SKM-1 (cell line): ENCODE measurements at regions not wholly inside any gene's neighbourhood (a gene's known extent, or its start where the extent isn't known, plus 50 kb on each side); places are given as distances from the start of the nearest gene placed in this dataset.

Experiments
- DNase-seq: peaks from one replicate; lab custom pipeline; 2025; ENCODE audit not compliant: unreplicated experiment; lab: John Stamatoyannopoulos, UW

DNA sequence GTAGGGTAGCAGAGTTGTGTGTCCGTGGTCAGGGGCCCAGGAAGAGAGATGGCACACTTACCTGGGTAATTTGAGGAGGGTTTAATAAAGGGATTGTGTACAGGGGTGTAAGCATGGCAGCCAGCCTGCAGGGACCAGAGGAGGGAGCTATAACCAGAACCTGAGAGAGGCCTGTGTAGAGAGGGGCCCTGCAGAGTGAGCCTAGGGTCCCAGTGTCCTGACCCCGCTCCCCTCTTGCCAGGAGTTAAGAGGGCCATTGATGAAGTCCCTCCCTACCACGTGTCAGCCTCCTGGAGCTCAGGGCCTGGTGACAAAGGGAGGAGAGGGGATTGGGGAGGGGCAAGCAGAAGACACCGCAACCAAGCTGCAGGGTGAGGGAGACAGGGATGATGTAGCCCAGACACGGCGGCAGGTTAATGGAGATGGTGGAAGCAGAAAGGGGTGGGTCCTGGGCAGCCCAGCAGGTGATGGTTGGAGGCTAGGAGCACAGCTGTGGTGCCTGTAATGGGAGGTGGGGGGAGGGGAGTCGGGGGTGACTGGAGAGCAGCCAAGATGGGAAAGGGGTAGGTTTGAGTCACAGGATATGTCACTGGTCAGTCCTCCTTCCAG is 165.4 kb upstream of the TOPAZ1 start:
- no peak for DNase-seq

DNA sequence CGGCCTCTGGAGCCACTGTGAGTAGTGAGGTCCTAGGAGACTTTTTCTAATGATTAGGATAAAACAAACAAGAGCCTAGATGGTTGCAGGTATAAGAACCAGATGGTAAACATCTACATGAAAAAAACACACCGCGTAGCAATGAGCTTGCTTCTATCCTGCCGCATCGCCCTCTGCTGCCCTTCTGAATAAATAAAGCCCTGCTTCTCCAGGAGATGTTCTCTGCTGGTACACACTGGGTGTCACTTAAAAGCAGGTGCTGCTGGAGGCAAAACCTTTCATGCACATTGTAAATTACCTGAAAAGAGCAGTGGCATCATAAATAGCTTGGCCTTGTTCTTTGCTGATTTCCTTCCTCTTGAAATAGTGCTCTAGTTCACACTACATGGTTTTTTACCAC is 164.4 kb upstream of the TOPAZ1 start:
- no peak for DNase-seq

DNA sequence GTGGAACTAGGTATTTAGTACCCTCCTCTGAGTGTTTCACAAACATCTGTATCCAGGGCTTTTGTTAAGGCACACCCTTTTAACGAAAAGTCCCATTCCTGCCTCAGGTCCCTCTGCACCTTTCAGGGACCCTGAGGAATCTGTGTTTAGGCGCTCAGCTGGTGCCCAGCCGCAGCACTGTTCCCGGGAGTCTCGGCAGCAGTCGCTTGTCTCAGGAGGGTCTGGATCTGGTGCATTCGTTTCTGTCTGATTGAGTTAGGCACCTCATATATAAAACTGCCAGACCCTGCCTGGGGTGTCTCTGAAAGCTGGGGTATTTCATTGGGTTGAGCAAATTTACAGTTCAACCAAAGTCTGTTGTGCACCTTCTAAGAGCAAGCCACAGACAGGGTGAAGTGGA is 162.8 kb upstream of the TOPAZ1 start:
- DNase-seq = no peak

DNA sequence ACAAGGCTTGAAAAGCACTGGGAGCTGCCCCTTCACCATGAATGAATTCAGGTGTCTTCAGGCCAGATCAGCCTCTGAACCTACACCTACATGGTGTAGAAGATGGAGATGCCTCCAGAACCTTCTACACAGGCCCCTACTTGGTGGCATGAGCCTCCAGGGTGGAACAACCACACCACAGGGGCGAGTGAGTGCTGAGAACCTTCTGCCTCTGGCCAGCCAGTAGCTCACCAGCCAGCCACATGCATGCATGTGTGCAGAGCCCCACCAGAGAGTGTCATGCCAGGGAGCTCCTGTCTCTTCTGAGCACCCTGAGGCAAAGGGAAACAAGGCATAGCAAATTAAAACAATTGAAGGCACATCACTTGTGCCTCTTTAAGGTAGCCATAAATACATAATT is 161.8 kb upstream of the TOPAZ1 start:
- no peak for DNase-seq

DNA sequence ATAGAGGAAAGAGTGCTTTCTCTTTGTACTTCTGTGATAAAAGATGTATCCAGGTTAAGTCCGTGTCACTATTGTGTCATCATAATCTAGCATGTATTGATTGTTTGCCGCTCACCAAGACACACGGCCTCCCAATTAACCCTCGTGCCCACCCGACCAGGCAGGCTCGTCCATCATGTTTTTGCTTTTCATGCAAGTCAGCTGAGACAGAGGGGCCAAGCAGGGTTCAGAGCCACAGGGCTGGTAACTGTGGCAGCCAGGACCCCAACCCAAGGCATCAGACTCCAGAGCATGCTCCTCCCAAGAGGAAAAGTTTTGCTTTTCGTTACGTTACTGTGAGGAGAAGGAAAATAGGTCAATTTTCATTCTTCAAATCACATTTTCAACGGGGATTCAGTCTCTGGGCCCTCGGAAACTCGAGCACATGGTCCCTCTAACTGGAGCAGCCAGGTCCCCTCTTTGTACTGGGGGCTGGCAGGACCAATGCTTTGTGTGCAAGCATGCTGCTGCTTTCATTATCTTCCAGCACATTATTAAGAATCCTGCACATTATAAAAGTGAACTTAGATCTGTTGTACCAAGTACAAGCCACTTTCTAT is 161.1 kb upstream of the TOPAZ1 start:
- no peak for DNase-seq

DNA sequence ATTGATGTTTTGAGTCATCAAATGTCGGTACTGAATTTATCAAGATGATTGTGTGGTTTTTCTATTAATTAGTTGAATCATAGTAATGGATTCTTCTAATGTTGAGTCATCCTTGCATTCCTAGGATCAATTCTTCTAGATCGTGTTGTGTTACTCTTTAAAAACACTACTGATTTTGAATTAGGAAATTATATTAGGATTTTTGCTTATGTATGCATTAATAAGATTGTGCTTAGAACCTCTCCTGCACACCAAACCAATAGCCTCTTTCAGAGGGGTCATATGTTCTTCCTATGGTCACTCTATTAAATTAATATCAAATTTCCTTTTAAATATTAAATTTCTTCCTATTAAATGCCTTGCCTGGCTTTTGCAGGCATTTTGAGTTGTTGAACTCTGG is 151.7 kb upstream of the TOPAZ1 start:
- no peak for DNase-seq

DNA sequence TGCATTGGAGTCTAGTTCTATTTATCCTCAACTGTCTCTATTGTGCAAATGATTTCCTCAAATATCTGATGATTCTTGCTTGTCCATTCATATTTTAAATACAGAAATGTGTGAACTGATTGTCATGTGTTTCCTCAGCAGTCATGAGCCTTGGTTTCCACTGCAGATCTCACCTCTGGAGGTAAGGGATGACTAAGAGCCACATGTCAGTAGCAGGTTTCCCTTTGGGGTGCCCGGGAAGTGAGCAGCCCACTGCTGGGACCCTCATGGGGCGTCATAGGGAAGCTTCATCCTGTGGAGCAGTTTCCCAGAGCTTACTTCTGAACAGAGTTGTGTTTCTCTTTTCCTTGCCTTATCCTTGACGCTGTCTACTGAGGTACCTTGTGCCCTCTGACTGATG is 149.2 kb upstream of the TOPAZ1 start:
- DNase-seq = no peak

DNA sequence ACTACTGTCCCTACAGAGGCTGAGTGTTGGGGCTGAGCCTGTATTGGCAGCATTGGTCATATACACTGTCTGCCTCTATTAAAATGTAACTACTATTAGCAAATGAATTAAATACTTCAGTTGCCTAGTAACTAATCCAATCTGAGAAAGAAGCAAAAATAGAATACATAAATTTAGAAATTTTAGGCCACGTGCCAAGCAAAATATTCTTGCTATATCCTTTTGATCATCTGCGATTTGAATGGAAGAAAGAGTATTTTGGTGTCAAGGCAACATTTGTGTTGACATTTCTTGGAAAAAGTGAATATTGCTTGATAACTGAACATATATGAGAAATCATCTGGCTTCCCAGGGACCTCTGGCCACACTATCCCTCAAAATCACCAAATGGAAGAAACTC is 148.2 kb upstream of the TOPAZ1 start:
- DNase-seq = no peak

DNA sequence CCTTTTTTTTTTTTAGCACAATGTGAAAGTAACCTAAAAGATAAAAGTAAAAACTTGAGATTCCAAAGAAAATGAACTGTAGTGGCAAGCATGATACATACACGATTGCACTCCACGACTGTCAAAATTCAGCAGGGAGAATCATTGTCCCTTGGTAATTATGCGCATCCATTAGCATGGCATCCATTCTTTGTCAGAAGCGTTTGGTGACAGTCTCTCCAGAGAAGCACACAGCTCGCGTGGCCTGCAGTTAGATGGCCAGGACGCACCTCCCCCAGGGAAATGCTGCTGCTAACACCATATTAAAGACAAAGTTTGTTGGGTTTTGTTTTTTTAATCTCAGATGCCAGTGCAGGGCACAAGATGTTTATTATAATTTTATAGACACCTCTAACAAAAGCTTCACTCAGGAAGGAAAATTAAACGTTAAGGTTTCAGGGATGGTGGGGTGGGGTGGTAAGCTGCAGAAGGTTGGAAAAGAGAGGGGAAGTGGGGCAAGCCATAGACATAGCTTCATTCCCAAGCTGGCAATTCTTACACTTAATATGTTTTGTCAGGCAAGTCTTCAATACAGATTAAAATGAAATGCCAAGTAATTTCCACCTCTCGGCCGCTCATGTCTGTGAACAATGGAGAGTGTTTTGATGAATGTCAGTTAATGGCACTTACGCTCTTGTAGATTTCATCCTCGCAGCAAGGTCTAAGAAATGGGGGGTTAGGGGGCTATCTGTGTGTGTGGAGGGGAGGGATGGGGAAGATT is 142.8 kb upstream of the TOPAZ1 start:
- no peak for DNase-seq

DNA sequence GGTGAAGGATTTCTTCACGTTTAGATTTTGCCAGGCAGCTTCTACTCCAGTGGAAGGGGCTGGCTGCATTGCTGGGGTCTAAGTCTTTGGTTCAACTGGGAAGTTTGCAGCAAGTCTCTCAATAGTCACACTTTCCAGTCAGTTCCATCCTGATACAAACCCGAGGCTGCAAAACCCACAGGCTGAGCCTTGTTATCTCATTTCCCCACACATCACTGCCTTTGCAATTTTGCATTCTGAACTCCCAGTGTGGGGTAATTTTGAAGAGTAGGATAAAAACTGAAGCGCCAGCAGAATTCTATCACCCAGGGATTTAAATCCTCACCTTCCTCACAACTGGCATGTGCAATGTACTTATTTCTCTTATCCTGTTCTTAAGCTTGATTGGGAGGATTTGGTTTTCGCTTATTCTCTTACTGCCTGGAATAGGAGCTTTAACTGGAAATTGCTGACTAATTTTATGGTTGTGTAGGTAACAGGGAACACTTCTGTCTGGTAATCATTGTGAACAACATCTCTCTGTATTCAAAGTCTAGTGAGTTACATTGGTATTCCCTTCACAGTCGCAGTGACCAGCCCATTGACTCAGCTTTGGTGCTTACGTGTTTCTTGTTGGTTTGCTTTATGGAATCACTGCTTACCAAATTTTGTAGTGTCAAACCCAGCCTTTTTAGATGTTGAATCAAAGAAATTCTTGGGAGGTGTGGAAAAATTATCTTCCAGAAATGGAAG is 142.0 kb upstream of the TOPAZ1 start:
- DNase-seq = no peak

DNA sequence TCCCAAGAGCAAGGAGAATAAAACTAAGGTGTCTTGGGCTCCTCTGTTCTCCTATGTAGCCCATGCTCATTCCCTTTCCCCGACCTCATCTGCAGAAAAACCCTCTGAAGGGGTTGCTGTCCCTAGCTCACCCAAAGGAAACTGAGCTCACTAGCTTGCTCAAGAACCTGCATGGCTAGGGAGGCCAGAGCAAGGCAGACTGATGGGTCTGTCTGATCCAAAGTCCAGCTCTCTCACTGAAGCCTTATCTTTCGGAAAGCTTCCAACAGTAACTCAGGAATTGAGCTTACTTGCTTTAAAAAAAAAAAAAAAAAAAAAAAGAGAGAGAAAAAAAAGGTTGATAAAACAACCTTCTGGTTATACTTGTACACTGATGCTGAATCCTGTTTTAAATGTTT is 141.4 kb upstream of the TOPAZ1 start:
- no peak for DNase-seq

DNA sequence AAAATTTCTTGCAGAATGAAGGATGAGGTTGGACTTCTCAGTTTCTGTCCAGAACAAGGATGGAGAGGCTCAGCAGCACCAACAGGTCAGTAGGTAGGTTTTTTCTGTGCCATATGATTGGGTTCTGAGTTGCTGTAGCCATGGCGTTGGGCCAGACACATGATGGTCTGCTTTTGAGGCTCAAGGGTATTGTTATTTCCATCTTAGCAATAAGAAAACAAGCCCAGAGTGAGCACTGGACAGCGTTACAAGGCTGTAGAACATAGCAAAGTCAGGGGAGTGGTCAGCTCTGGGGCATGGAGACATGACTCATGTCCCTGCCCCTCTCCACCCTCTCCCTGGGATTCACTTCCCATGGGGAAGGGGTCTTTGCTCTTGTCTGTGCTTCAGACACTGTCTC is 137.6 kb upstream of the TOPAZ1 start:
- no peak for DNase-seq

DNA sequence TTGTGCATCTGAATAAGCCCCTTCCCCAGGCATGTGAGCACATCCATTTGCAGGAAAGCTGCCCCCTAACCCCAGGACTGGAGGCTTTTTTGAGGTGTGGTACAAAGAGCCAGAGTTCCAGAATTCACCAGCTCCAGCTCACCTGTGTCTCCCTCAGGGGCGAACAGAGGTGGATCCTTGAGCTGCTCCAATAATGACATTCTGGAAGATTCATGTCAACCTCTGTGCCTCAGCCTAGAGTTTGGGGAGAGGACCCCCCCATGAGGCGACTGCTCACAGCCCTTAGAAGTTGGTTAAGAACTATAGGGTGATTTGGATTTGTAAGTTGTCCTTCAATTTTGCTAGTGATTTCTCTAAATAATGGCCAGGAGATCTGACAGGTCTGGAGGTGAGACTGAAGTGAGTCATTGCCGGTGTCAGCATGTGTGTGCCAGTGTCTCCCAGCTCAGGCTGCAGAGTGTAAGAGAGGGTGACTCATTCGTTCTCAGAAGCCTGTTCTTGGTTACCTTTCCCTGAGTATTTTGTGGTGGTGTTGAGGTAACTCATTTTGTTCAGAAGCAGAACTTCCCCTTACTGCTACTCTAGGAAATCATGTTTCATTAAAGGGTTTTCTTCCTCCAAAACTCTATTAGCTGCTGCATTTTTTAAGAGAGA is 136.9 kb upstream of the TOPAZ1 start:
- peak; percentile 38 for DNase-seq

DNA sequence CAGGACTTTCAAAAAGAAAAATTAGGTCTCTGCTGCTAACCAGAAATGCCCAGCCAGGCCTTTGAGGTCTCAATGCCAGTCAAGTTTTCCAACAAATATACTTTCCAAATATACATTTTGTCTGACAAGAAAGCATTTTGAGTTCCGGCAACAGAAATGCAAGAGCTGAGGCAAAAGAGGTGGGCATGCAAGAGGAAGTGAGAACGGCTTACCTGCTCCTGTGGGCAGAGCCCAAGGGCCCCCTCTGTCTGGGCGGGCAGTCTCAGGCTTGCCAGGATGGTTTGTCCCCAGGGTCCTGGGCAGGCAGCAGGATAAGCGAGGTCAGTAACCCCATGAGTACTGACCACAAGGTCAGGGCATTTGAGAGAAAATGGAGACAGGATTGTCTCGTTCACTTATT is 136.1 kb upstream of the TOPAZ1 start:
- DNase-seq = no peak

DNA sequence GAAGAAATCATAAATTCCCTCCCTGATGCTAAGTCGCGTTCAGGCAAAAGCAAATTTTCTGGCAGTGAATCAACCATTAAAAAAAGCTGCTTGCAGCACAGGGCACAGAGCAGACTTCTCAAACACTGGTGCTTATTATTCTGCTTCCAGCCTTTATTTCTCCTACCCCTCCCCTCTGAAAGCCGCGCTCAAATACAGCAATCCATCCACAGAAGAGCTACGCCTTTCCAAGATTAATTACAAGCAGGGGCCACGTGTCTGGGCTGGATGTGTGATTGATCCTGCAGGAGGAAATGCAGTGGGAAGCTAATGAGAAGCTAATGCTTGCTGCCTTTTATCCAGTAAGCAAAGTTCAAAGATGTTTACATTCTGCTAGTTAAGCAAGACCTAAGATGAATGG is 134.9 kb upstream of the TOPAZ1 start:
- no peak for DNase-seq

DNA sequence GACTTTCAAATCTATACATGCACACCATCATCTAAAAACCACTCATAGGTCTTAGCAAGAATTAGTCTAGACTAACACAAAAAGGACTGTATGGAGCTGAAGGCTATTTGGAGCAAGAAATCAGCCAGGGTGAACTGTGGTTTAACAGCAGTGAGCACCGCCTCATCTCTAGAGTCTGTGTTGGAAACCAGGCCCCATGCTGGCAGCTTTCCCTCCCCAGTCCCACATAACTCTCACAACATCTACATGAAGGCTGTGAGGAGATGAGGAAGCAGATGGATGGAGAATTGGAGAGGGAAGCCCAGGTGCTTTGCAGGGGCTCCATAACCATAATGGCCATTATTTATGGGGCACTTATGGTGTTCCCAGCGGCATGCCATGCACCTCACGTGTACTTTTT is 133.2 kb upstream of the TOPAZ1 start:
- no peak for DNase-seq

DNA sequence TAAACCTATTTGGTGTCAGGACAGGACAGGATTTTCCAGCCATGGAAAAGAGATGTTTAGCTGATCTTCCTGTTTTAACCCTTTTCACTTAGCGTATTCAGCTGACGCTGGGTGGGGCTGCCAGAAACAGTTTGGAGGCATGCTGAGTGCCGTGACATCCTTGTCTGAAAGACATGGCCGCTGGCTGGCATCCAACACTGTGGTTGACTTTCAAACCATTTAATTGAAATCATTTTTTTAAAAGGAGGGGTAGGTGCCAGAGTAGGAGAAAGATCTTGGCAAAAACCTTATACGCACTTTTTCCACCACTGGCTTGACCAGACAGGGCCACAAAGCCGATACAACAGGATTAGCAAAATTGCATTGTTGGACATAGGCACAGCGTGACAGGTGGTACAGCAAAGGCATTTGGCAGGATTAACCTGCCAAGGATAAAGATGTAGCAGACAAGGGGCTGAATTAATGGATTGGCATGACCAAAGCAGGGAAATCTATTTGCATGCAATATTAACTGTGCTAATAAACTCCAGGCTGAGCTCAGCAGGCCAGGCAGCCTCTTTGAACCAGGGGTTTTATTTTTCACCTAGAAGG is 131.8 kb upstream of the TOPAZ1 start:
- no peak for DNase-seq

DNA sequence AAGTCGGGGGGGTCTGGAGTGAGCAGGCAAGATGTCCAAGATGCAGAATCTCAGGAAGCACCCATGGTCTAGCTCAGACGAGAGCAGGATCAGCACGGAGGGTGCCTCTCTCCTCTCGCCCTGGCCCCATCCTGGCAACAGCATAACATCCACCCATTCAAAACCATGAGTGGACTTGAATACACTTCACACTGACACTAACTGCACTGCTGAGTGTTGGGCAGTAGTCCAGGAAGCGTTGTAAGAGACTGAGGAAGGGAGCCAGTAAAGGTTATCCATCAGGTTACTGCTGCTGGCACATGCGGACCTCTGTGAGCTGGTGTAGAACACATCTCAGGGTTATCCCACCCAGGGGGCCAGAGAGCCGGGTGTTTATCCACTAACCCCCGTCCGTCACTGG is 131.0 kb upstream of the TOPAZ1 start:
- no peak for DNase-seq

DNA sequence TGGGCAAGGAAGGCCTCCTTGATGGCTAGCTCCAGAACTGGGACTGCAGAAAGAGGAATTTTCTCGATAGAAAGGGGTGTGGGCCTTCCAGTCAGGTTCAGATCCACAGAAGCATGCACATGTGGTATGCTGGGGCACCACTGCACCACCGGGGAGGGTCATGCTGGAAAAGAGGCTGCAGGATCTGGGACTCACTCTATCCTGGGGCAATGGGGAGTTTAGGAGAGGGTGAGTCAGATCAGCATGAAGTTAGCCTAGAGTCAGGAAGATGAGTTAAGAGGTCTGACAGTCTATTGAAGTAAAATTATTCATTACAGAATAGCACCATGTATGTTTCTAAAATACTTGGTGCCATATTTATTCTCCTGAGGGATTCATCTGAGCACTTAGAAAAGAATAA is 130.2 kb upstream of the TOPAZ1 start:
- no peak for DNase-seq

DNA sequence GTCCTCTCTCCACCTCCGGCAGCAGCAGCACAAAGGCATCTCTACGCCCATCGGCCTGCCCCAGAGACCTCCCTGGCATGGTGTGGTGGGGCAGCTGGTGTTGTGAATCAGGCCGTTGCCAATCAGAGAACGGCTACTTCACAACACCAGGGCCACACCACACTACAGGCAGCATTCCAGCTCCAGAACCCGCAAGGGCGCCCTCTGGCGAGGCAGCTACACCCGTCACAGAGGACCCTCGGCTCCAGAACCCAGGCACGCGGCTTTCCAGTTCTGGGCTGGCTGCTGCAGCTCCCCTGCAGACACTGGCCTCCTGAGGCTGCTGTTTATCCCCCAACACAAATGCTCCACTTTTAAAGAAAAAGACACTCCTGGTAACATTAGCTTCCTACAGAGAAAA is 127.5 kb upstream of the TOPAZ1 start:
- no peak for DNase-seq

DNA sequence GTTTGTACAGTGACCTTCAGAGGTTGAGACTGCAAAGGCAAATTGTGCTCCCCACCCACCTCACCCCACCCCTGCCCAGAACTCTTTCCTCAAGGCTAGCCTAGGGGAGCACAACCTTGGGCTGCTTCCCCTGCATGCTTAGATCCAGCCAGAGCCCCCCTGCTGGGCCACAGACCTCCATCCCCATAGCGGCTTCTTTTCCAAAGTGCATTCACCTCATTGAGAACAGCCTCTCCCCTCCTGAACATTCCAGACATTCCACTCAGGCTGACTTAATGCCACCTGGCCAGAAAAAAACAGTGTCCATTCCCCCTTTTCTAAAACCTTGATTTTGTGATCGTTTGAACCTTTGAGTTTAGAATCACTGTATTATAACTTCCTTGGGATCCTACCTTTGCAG is 124.4 kb upstream of the TOPAZ1 start:
- no peak for DNase-seq
